Neural progenitor cell (in vitro differentiated cells): ENCODE measurements at regions not wholly inside any gene's neighbourhood (a gene's known extent, or its start where the extent isn't known, plus 50 kb on each side); places are given as distances from the start of the nearest gene placed in this dataset.

Source experiments
- DNase-seq: peaks from one replicate; pipeline ENCODE4 v3.0.0-alpha.2; 2016; ENCODE audit warnings: low spot score
- H2AFZ ChIP-seq: fragments of 200-600 bp; sonication (generic); replicated peaks from 2 replicates; pipeline ENCODE4 v1.6.1; 2016; ENCODE audit warnings: antibody characterized with exemption
- H3F3A ChIP-seq: fragments of 200-600 bp; sonication (generic); 2 replicates; pipeline ENCODE4 v1.6.1; 2016; ENCODE audit warnings: antibody characterized with exemption, low read depth
- H3K27ac ChIP-seq: fragments of 200-600 bp; sonication (generic); 2 replicates; pipeline ENCODE4 v1.5.1; 2016; ENCODE audit warnings: mild to moderate bottlenecking
- H3K27me3 ChIP-seq: fragments of 200-600 bp; sonication (generic); 2 replicates; pipeline ENCODE4 v1.6.1; 2016; ENCODE audit warnings: mild to moderate bottlenecking, moderate library complexity
- H3K36me3 ChIP-seq: fragments of 200-600 bp; sonication (generic); 2 replicates; pipeline ENCODE4 v1.5.1; 2016
- H3K4me1 ChIP-seq: fragments of 200-600 bp; sonication (generic); 2 replicates; pipeline ENCODE4 v1.6.1; 2016; ENCODE audit warnings: mixed run types
- H3K4me2 ChIP-seq: fragments of 200-600 bp; sonication (generic); 2 replicates; pipeline ENCODE4 v1.6.1; 2016
- H3K4me3 ChIP-seq: fragments of 200-600 bp; sonication (generic); 2 replicates; pipeline ENCODE4 v1.5.1; 2016
- H3K79me2 ChIP-seq: fragments of 200-600 bp; sonication (generic); 2 replicates; pipeline ENCODE4 v1.6.1; 2016; ENCODE audit warnings: low read depth
- H3K9ac ChIP-seq: fragments of 200-600 bp; sonication (generic); 2 replicates; pipeline ENCODE4 v1.6.1; 2016
- H3K9me3 ChIP-seq: fragments of 200-600 bp; sonication (generic); 2 replicates; pipeline ENCODE4 v1.5.1; 2016; ENCODE audit warnings: low read depth
- H4K20me1 ChIP-seq: fragments of 200-600 bp; sonication (generic); 2 replicates; pipeline ENCODE4 v1.6.1; 2016; ENCODE audit warnings: low read depth
- H3K27ac Mint-ChIP-seq: 3 replicates; pipeline ENCODE4 v1.8.0; 2021; ENCODE audit warnings: mixed read lengths
- H3K27me3 Mint-ChIP-seq: 2 replicates; pipeline ENCODE4 v1.8.0; 2022; ENCODE audit warnings: low read depth, mild to moderate bottlenecking, inconsistent platforms, moderate library complexity, mixed read lengths; ENCODE audit not compliant: insufficient read depth
- H3K36me3 Mint-ChIP-seq: 3 replicates; pipeline ENCODE4 v1.8.0; 2021; ENCODE audit warnings: mixed read lengths
- H3K4me1 Mint-ChIP-seq: 3 replicates; pipeline ENCODE4 v1.8.0; 2021; ENCODE audit warnings: mixed read lengths
- H3K4me3 Mint-ChIP-seq: 3 replicates; pipeline ENCODE4 v1.8.0; 2021; ENCODE audit warnings: mild to moderate bottlenecking, moderate library complexity, mixed read lengths
- H3K9me3 Mint-ChIP-seq: 3 replicates; pipeline ENCODE4 v1.8.0; 2020; ENCODE audit warnings: mixed read lengths
- CTCF ChIP-seq: fragments of 200-600 bp; sonication (generic); IDR thresholded peaks from 2 replicates; pipeline ENCODE4 v1.5.1; 2017; ENCODE audit warnings: antibody characterized with exemption, mild to moderate bottlenecking
- EZH2 ChIP-seq: fragments of 200-600 bp; sonication (generic); IDR thresholded peaks from 2 replicates; pipeline ENCODE4 v1.6.1; 2017; ENCODE audit warnings: antibody characterized with exemption, mild to moderate bottlenecking, moderate library complexity
- EZH2phosphoT487 ChIP-seq: fragments of 200-600 bp; sonication (generic); IDR thresholded peaks from 2 replicates; pipeline ENCODE4 v1.6.1; 2017; ENCODE audit warnings: antibody characterized with exemption

- no peaks in the 10 kb centered on the region for H3K79me2 ChIP-seq
- H3K36me3 Mint-ChIP-seq: no peaks in the 10 kb centered on the region
- H3K9ac ChIP-seq: no peak overlapping the region
- H3K9me3 ChIP-seq: no peaks in the 10 kb centered on the region
- H3K9me3 Mint-ChIP-seq: peaks cover 2% of the 10 kb centered on the region
- H3K27ac Mint-ChIP-seq: no peak overlapping the region
- no peaks in the 10 kb centered on the region for H3K27me3 ChIP-seq
- H2AFZ ChIP-seq: peak overlapping the region; percentile 61
- no peak overlapping the region for H3K4me2 ChIP-seq
- H4K20me1 ChIP-seq: no peaks in the 10 kb centered on the region
- H3K36me3 ChIP-seq: no peaks in the 10 kb centered on the region
- H3K4me1 Mint-ChIP-seq: peaks cover 17% of the 10 kb centered on the region
- DNase-seq: no peak
- H3K4me1 ChIP-seq: no peaks in the 10 kb centered on the region
- TF ChIP-seq EZH2: no peak
- H3K27me3 Mint-ChIP-seq: peaks cover 2% of the 10 kb centered on the region
- no peak overlapping the region for H3K27ac ChIP-seq
- no peak overlapping the region for H3K4me3 Mint-ChIP-seq
- H3F3A ChIP-seq: no peaks in the 10 kb centered on the region
- no peak overlapping the region for H3K4me3 ChIP-seq
These were observed 201.7 kb downstream of the CLIC5 start for GRCh38 chr6:45813943-45814342.

GRCh38 chr6:45812922-45813321 is 202.7 kb downstream of the CLIC5 start:
- H3K27me3 ChIP-seq: no peaks in the 10 kb centered on the region
- H3K4me2 ChIP-seq: no peak overlapping the region
- H3F3A ChIP-seq: no peaks in the 10 kb centered on the region
- no peak overlapping the region for H3K4me3 ChIP-seq
- no peak overlapping the region for H3K4me3 Mint-ChIP-seq
- DNase-seq: peak; percentile 25
- no peak overlapping the region for H2AFZ ChIP-seq
- H3K27ac ChIP-seq: no peak overlapping the region
- peaks cover 17% of the 10 kb centered on the region for H3K4me1 Mint-ChIP-seq
- no peaks in the 10 kb centered on the region for H3K36me3 ChIP-seq
- H3K9me3 ChIP-seq: no peaks in the 10 kb centered on the region
- peaks cover 2% of the 10 kb centered on the region for H3K9me3 Mint-ChIP-seq
- H3K4me1 ChIP-seq: no peaks in the 10 kb centered on the region
- H3K36me3 Mint-ChIP-seq: no peaks in the 10 kb centered on the region
- H3K79me2 ChIP-seq: no peaks in the 10 kb centered on the region
- TF ChIP-seq EZH2 (no peak), CTCF (no peak), EZH2phosphoT487 (no peak)
- H3K9ac ChIP-seq: no peak overlapping the region
- H4K20me1 ChIP-seq: no peaks in the 10 kb centered on the region
- peaks cover 2% of the 10 kb centered on the region for H3K27me3 Mint-ChIP-seq
- H3K27ac Mint-ChIP-seq: peak overlapping the region; percentile 82

GRCh38 chr6:45808917-45809316 is 206.7 kb downstream of the CLIC5 start:
- Histone ChIP-seq H3K79me2 (no peaks in the 10 kb centered on the region), H3K27me3 (no peaks in the 10 kb centered on the region), H3F3A (no peaks in the 10 kb centered on the region), H3K9me3 (no peaks in the 10 kb centered on the region), H3K4me3 (no peak overlapping the region), H4K20me1 (no peaks in the 10 kb centered on the region), H3K4me2 (no peak overlapping the region), H3K9ac (no peak overlapping the region), H3K27ac (no peak overlapping the region), H2AFZ (no peak overlapping the region), H3K36me3 (no peaks in the 10 kb centered on the region), H3K4me1 (no peaks in the 10 kb centered on the region)
- H3K4me3 Mint-ChIP-seq: no peak overlapping the region
- no peaks in the 10 kb centered on the region for H3K36me3 Mint-ChIP-seq
- H3K27ac Mint-ChIP-seq: no peak overlapping the region
- TF ChIP-seq CTCF (no peak), EZH2 (no peak), EZH2phosphoT487 (no peak)
- H3K9me3 Mint-ChIP-seq: no peaks in the 10 kb centered on the region
- peaks cover 2% of the 10 kb centered on the region for H3K27me3 Mint-ChIP-seq
- H3K4me1 Mint-ChIP-seq: peaks cover 10% of the 10 kb centered on the region
- no peak for DNase-seq

GRCh38 chr6:45808042-45808645 is 207.5 kb downstream of the CLIC5 start:
- Histone ChIP-seq H3K27me3 (no peaks in the 10 kb centered on the region), H3K4me1 (no peaks in the 10 kb centered on the region), H3K4me2 (no peak overlapping the region), H4K20me1 (no peaks in the 10 kb centered on the region), H3F3A (no peaks in the 10 kb centered on the region), H3K27ac (no peak overlapping the region), H3K4me3 (no peak overlapping the region), H3K9me3 (no peaks in the 10 kb centered on the region), H3K9ac (no peak overlapping the region), H3K79me2 (no peaks in the 10 kb centered on the region), H3K36me3 (no peaks in the 10 kb centered on the region), H2AFZ (peak overlapping the region; percentile 57)
- no peak overlapping the region for H3K27ac Mint-ChIP-seq
- DNase-seq: no peak
- peaks cover 5% of the 10 kb centered on the region for H3K4me1 Mint-ChIP-seq
- no peak overlapping the region for H3K4me3 Mint-ChIP-seq
- peaks cover 2% of the 10 kb centered on the region for H3K27me3 Mint-ChIP-seq
- no peaks in the 10 kb centered on the region for H3K36me3 Mint-ChIP-seq
- TF ChIP-seq CTCF (no peak), EZH2phosphoT487 (no peak)
- H3K9me3 Mint-ChIP-seq: no peaks in the 10 kb centered on the region
